ENCODE measurements at regions not wholly inside any gene's neighbourhood (a gene's known extent, or its start where the extent isn't known, plus 50 kb on each side); places are given as distances from the start of the nearest gene placed in this dataset.

- no peak for TF ChIP-seq CTCF (IDR thresholded peaks at IDR 0.05; ENCODE audit: borderline replicate concordance, extremely low read depth, low read length, poor library complexity, severe bottlenecking)
- no peak for TF ChIP-seq EZH2 (IDR thresholded peaks at IDR 0.05; ENCODE audit: borderline replicate concordance, low read depth, low read length, severe bottlenecking)
These were observed 447.1 kb upstream of the MKI67 start for GRCh38 chr10:128573281-128573845.
